SU-DHL-6 (cell line): ENCODE measurements at regions not wholly inside any gene's neighbourhood (a gene's known extent, or its start where the extent isn't known, plus 50 kb on each side); places are given as distances from the start of the nearest gene placed in this dataset.

Source experiments
- EZH2phosphoT487 ChIP-seq: fragments of 200-600 bp; sonication (generic), shearing (Covaris generic); conservative IDR thresholded peaks from 2 replicates; pipeline ENCODE4 v1.6.1; 2018; ENCODE audit warnings: mild to moderate bottlenecking, antibody characterized with exemption, low read length, moderate library complexity, mixed read lengths
- TF ChIP-seq, protein P1 (sequence below): fragments of 200-600 bp; sonication (generic); IDR thresholded peaks from one replicate; pipeline ENCODE4 v1.5.1; 2017; ENCODE audit warnings: antibody characterized with exemption, mild to moderate bottlenecking, low read length, moderate library complexity; ENCODE audit not compliant: insufficient read depth, poor library complexity, severe bottlenecking

DNA sequence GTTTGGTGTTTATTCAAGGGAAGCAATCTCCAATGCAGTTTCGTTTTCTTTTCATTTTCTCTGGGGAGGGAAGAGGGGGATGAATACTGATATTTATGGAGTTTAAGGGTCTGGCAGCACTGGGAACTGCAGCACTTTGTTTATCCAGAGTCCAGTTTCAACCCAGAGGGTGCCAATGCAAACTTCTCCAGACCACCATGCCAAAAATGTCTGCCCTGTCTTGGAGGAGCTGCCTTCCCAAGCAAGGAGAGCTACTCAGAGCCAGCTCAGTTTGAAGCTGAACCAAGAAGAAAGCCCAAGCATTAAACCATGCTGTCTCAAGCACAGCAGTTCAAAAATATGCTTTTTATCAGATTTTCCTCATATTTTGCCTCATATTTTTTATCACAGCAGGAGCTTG lies 589.7 kb downstream of the LMO4 start:
- TF ChIP-seq, protein P1, sequence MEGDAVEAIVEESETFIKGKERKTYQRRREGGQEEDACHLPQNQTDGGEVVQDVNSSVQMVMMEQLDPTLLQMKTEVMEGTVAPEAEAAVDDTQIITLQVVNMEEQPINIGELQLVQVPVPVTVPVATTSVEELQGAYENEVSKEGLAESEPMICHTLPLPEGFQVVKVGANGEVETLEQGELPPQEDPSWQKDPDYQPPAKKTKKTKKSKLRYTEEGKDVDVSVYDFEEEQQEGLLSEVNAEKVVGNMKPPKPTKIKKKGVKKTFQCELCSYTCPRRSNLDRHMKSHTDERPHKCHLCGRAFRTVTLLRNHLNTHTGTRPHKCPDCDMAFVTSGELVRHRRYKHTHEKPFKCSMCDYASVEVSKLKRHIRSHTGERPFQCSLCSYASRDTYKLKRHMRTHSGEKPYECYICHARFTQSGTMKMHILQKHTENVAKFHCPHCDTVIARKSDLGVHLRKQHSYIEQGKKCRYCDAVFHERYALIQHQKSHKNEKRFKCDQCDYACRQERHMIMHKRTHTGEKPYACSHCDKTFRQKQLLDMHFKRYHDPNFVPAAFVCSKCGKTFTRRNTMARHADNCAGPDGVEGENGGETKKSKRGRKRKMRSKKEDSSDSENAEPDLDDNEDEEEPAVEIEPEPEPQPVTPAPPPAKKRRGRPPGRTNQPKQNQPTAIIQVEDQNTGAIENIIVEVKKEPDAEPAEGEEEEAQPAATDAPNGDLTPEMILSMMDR = no peak
- no peak for TF ChIP-seq EZH2phosphoT487
